Middle frontal gyrus (tissue), 1 donor: ENCODE measurements at regions not wholly inside any gene's neighbourhood (a gene's known extent, or its start where the extent isn't known, plus 50 kb on each side); places are given as distances from the start of the nearest gene placed in this dataset.

Experiments
- DNase-seq: peaks from one replicate; pipeline ENCODE4 v3.0.0-alpha.2; 2015; ENCODE audit warnings: low spot score; ENCODE audit errors: extremely low spot score

DNA sequence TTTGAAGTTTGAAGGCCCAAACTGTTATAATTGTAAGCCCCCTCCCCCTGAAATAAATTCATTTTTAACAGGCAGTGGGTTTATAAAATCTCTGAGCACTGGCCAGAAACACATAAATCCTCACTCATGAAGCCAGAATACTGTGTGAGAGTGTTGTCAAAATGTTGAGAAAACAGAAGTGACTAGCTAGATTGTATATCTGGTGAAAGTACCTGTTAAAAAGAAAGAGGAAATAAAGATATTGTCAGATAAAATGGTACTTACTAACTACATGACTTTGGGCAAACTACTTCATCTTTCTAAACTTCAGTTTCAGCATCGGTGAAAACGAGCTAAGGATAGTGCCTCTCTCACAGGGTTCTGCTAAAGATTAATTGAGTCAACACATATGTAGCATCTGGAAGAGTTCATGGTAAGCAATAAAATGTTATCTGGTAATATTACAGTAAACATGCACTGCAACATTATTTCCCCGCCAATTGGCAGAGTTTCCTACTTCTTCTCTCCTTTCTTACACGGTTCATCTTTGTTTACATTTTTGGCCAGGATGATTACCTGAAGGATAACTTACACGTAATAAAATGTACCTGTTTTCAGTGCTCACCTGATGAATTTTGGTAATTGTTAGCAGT lies 202.5 kb upstream of the CHRM2 start:
- DNase-seq, result no peak

DNA sequence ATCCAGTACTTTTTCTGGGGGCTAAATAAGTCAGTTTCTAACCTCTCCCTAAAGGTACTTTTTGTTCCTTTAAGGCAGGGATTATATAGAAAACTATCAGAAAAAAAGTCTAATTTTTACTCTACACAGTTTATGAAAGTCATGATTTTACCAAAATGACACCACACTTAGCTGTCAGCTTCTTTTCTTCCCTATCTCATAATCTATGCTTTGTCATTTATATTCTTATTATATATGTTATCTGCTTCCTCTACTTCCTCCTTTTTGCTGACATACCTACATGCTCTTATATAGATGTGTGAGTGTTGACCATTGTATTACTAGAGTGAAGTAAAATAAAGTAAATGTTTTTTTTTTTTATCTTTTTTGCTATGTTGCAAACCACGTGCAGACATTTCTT lies 203.9 kb upstream of the CHRM2 start:
- DNase-seq, result no peak

DNA sequence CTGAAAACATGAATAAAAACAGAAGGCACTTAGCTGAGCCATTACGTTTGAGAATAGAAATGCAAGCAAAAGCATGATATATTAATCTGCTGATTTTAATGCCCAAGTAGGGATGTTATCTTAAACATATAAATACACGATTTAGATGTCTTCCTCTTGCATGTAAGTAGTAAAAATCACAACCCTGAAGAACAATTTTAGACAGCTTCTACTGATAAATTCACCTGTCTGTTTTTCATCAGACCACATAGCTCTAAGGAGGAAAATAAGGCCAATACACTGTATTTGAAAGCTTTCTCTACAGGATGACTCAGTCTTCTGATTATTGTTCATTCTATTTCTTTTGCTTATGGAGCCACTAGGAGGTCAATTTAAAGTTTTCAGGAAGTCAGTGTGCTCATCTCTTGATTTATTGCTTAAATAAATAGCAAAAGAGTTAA lies 210.9 kb upstream of the CHRM2 start:
- no peak for DNase-seq

DNA sequence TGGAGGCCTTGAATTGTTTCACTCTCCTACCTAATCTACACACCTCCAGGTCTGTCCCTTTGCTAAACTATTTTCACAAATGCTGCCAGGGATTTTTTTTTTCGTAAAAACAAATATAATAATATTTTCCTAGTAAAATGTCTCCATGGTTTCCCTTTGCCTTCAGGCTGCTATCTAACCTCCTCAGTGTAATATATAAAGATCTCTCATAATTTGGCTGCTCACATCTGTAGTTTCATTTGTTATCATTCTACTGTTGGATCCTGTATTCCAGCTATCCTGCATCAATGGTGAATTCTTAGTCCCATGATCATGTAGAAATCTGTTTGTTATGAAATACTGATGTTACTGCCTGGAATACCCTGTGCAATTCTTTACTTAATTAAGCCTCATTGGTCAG lies 211.9 kb upstream of the CHRM2 start:
- DNase-seq, result no peak

DNA sequence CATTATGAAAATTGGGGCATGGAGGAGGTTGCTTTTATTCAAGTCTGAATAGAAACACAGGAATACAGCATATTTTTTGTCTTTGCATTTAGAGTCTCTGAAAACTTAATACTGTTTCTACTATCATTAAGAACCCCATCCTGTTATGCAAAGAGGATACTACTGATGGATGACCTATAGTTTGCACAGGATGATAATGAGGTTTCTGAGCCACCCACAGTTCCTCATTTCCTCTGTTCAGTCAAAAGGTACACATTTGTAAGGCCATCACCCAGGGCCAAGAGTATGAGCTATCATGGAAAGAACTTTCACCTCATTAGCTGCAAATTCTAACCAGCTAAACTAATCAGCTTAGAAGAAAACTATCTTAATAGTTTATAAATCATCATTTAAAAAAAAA lies 213.0 kb upstream of the CHRM2 start:
- no peak for DNase-seq

DNA sequence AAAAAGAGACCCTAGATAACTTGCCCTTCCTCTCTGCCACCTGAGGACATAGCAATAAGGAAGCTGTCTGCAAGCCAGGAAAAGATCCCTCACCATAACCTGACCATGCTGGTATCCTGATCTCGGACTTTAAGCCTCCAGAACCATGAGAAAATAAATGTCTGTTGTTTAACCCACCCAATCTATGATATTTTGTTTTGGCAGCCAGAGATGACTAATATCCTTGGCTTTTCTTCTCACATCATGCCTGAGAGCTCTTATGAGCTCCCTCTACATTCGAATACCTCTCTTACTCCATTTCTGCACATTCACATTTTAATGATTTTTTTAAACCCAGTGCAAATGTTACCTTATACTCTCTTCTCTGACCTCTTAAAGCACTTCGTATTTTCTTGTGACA lies 214.0 kb upstream of the CHRM2 start:
- DNase-seq, result no peak

DNA sequence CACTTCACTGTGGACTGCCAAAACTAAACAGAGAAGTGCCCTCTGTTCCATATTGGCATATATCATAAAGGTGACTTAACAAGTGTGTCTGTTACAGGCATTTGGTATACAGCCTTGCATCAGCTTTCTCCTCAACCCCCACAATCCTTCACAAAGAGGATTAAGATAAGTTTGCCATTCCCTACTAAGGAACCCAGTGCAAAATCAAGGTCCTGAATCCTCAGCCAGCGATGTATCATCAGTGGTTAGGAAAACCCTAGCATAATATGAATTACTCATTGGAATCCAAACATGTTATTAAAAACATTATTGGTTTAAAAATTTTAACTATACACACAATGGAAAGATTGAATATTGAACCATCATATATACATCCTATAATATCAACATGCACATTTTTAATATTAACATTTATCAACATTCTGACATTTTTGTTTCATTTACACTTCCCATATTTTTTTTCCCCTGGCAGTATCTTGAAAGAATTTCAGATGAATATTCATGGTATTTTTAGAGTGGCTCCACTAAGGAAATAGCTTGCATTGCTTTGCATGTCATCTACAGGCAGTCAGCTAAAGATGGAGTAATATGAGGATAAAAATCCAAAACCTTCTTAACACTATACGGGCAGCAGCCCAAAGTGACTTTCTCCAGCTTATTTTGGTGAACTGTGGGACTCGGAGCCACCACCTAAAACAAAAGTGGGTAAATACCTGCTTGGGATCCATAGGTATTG lies 215.6 kb upstream of the CHRM2 start:
- DNase-seq, result no peak

DNA sequence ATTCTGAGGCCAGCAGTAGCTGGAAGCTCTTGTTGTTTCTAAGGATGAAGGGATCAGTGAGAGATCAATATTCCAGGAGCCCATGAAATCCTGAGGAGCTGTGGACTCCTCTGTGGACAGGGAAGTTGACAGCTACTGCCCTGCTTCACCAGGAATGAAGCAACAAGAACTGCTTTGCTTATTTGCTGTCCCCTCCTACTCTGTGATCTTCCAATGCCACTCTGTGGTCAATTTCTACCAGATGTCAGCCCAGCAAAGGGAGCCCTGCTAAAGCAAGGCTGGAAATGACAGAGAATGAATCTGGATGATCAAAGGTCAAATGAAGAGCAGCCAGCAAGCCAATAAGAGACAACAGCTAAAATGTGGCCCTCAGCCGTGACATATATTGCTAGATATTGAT lies 227.5 kb upstream of the CHRM2 start:
- DNase-seq, result no peak

DNA sequence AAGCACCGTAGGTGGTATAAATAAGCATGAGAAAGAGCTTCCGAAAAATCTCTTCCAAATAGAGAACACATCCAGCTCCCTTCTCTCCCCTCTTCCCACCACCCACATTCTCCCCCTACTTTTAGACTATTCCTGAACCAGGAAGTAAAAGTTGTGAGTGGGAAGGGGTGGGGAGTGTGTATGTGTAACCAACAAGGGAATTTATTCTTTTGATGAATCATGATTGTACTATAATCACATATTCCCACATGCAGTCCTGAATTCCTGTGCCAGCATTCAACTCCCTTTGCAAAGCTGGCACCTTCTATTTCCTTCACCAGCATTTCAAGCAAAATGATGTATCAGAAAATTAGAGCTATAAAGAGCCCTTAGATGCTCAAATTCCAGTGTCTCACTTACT lies 230.6 kb upstream of the CHRM2 start:
- peak; percentile 10 for DNase-seq

DNA sequence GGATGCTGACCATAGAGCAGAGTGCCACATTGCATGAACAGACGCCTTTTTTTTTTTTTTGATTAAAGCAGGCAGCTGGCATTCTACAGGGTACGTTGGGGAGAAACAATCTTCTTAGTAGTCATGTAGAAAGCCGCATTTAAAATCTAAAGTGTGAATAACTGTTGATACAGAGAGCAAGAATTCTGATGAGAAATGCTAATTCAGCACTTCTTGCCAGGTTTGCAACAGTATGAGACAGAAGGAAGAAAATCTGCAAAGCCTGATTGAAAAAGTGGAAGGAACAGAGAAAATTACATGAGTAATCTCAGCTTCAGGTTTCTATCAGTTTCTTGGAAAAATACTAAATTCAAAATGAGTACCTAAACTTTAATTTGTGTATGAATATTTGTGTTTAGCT lies 232.7 kb upstream of the CHRM2 start:
- DNase-seq, result no peak

DNA sequence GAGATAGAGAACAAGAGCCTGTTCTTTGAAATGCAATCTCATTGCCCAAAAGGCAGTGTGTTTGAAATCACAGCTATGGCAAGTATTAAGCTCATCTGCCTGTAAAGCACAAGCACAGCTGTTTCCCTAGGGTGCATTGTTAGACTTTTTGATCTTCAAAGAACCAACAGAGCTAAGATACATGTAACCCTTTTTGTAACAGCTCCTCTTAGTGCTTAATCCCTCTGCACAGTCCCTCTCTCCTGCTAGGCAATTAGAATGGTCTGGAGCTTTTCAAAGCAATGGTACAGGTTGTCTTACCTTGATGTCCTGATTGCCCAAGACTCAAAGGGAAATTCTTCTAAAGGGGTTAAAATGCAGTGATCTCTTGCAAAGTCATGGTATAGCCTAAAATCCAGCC lies 249.6 kb upstream of the CHRM2 start:
- no peak for DNase-seq

DNA sequence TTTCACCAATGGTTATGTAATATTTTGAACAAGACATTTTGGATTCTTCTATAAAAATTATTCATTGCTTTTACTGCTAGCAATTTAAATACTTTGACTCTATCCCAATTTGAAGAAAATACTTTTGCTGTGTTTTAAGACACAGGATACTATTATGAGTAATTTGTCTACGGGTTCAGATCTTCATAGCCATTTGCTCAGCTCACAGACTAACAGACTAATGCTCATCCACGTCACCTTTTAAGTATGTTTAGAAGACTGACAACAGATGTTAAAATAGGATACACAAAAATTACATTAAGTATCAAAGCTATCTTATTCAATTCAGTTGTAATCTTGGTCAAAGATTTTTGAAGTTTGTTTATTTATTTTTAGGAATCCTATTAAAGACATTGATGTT lies 251.3 kb upstream of the CHRM2 start:
- DNase-seq, result no peak

DNA sequence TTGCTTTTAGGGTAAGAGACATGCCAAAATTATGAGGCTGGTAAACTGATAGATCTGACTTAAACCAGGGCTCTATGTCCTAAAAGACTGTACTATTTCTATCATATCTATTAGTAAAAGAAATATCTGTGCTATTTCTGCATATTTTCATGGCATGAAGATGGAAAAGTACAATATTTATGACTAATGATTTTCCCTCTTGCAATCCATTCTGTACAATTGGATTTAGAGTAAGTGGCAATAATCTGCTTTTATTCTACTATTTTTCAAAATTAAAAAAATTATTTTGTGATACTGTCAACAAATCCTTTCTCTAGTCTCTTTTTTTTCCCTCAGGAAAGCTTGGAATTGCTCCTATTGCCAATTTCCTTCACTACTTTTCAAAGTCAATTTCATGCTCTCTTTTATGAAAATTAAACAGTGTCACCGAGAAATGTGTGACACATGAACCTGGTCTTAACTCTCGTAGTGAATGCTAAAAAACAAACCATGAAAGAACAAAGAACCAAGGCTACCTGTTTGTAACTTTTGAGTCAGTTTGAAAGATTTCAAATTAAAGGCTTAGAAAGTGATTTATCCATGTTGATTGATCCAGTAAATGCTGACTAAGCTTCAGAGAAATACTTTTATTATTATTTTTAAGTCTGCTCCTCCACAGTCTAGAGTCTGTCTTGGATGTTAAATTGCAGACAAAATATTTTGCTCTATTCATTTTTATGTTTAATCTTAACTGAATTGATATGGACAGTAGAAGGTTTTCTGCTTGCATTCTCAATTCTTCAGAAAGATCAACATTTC lies 262.7 kb upstream of the CHRM2 start:
- DNase-seq, result no peak

DNA sequence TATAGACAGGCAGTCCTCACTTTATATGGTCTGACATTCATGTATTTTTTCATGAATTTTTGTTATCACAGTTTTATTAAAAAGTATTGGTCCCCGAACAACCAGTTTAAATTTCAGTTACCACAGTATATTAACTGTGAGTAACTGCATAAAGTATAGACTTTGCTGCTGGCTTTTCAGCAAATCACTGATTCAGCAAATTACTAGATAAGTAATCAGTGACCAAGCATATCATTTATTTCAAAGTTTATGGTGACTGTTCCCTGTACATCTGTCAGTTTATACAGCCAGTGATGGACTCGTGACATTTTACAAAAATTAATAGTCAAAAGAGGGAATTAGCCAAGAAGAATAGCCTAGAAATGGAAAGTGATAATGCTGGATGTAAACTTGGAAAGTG lies 266.7 kb upstream of the CHRM2 start:
- no peak for DNase-seq

DNA sequence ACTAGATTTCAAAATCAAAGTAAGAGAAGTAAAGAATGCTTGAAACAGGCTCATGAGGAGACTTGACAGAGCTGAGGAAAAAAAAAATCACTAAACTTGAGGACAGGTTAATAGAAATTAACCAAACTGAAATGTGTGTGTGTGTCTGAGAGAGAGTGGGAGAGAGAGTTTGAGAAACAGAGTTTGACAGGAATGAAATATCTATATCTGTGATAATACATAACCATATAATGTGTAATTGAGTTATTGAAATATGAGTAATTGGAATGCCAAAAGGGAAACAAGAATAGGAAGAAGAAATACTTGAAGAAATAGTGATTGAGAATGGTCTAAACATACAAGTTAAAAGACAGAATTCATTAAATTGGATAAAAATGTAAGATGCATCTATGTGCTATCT lies 268.0 kb upstream of the CHRM2 start:
- DNase-seq, result no peak

DNA sequence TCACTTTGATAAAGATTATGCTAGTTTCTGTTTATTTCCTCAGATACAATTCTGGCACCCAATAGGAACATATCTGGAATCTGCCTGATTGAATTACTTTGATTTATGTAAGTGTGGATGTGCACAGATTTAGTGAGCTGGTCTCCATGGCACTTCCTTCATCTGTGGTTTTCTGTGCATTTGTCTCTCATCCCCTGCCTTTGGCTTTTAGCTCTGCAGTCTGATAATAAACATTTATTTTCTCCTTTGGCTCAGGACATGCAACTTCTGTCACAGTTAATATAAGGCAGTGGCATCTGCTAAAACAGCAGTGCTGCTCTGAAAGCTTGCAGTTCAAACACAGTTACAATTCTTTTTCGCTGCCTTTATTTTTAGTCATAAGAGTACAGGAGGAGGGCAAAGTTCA lies 273.7 kb upstream of the CHRM2 start:
- no peak for DNase-seq

DNA sequence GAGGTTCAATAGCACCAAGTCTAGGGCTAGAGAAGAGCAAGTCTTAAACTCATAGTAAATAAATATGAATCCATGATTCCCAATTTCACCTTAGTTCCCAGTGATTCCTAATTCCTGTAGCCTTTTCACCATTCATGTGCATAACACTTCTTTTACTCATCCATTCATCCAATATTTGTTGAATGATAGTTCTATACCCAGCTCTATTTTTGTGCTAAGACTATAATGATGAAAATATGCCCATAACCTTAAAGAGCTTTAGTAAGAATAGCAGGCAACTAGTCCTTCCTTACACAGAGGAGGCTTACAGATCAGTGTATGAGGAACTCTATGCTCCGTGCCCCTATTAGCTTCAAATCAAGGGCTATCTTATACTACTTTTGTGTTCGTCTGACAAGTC lies 280.2 kb upstream of the CHRM2 start:
- no peak for DNase-seq

DNA sequence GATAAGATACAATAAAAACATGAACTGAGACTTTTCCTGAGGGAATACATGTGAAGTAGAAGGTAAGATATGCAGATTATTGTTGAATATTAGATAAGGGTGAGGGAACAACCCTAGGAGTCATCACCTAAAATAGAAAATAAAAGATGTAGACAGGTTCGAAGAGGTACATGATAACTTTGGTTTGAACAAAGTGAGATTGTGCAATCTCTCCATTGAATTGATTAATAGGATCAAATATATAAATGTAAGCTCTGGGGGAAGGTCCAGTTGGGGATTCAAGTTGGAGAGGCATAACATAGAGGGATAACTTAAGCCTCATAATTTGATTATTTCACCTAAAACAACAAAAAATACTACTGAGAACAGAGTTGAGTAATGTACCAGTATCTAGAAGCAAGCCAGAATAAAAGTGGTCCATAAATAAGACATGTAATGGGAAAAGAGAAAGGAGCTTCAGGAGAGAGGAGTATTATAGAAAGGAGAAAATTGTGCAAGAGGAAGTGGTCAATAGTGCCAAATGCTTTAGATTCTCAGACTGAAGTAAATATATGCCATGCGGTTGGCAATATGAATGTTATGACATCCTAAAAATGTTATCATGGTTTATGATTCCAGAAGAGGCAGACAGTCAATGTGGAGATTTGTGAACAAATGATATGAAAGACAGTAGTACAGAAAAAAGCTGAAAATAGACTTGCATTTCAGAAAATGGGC lies 282.3 kb upstream of the CHRM2 start:
- DNase-seq, result no peak

DNA sequence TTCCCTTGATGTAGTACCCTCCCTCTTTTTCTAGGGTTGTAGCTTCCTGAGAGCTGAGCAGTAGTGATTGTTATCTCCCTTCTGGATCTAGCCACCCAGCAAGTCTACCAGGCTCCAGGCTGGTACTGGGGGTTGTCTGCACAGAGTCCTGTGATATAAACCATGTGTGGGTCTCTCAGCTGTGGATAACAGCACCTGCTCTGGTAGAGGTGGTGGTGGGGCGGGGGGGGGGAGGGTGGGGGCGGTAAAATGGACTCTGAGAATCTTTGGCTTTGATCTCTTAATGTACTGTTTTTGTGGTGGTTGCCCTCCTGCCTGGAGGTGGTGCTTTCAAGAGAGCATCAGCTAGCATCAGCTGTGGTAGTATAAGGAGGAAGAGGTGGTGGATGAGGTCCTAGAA lies 302.0 kb upstream of the CHRM2 start:
- no peak for DNase-seq

DNA sequence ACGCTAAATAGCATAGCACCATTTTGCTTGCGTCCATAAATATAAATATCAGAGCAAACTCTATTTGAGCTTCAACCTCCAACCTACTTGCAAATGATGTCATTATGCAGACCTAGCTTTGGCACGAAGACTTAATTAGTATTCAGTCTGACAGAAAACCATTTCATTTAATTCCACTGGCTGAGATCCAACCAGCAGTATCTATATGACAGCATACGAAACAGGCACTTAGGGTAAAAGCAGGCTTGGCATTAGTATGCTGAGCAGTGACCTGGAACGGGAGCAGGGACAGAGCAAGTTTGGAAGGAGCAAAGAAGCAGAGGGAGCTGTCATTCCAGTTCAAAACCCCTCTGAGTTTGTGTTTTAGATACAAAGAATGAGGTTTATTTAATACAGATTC lies 312.5 kb upstream of the CHRM2 start:
- no peak for DNase-seq

DNA sequence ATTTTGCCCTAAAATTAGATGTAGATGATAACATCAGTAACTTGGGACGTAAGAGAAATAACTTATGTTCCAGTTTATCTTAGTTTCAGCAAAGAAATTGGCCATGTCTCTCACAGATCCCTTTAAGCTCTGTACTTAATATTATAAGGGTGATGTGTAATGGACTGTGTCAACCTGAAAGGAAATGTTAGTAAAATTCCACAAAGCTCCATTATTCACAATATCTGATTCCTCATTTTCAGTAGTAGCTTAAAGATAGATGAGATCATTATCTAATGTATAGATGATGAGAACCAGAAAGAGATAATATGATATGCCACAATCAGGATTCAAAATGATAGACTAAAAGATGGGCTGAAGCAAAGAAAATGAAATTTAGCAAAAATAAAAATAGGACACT lies 316.8 kb upstream of the CHRM2 start:
- no peak for DNase-seq

DNA sequence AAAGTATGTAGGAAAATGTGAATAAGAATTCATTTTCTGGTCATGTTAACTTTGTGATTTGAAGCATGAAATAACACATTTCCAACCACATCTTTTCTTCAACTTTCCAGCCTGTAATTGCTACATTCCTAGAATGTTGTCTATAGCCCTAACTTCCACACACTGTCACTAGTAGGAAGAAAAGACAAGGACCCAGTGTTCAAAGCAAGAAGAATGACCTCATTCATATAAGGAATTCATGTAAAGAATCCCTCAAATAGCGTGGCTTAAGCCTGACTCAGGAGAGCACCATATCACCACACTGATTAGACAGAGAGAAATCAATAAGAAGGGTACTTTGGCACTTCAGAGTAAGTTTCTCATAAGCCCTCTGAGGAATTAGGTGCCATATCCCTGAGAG lies 318.7 kb upstream of the CHRM2 start:
- DNase-seq, result no peak
